ENCODE measurements at regions not wholly inside any gene's neighbourhood (a gene's known extent, or its start where the extent isn't known, plus 50 kb on each side); places are given as distances from the start of the nearest gene placed in this dataset.

GRCh38 chr2:234595829-234596228 lies 98.9 kb upstream of the ARL4C start:
- no peaks in the 10 kb centered on the region for H3K36me3 ChIP-seq (ENCODE audit: control insufficient read depth in 2 of 2, insufficient read depth in 1 of 2, low read length in 2 of 2)
- H3K4me1 ChIP-seq (ENCODE audit: control insufficient read depth, insufficient read depth, low read length): no peaks in the 10 kb centered on the region
- CTCF ChIA-PET: no interaction called here
- H3K9me3 ChIP-seq (ENCODE audit: control insufficient read depth, insufficient read depth, low read depth, low read length): no peaks in the 10 kb centered on the region
- no peak overlapping the region for H3K27ac ChIP-seq (ENCODE audit: extremely low read depth, low read depth, low read length)
- POLR2A ChIA-PET: no interaction called here
- TF ChIP-seq, protein P1, sequence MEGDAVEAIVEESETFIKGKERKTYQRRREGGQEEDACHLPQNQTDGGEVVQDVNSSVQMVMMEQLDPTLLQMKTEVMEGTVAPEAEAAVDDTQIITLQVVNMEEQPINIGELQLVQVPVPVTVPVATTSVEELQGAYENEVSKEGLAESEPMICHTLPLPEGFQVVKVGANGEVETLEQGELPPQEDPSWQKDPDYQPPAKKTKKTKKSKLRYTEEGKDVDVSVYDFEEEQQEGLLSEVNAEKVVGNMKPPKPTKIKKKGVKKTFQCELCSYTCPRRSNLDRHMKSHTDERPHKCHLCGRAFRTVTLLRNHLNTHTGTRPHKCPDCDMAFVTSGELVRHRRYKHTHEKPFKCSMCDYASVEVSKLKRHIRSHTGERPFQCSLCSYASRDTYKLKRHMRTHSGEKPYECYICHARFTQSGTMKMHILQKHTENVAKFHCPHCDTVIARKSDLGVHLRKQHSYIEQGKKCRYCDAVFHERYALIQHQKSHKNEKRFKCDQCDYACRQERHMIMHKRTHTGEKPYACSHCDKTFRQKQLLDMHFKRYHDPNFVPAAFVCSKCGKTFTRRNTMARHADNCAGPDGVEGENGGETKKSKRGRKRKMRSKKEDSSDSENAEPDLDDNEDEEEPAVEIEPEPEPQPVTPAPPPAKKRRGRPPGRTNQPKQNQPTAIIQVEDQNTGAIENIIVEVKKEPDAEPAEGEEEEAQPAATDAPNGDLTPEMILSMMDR (tag by site-specific recombination; IDR thresholded peaks at IDR 0.05): no peak
- TF ChIP-seq SALL2 (tag by site-specific recombination; IDR thresholded peaks at IDR 0.05; ENCODE audit: borderline replicate concordance) (no peak), ZNF202 (tag by site-specific recombination; IDR thresholded peaks at IDR 0.05; ENCODE audit: borderline replicate concordance) (no peak), ZNF175 (tag by site-specific recombination; IDR thresholded peaks at IDR 0.05) (no peak), ZNF530 (tag by site-specific recombination; IDR thresholded peaks at IDR 0.05; ENCODE audit: low read depth) (no peak), ZNF768 (tag by site-specific recombination; IDR thresholded peaks at IDR 0.05) (no peak), ZBTB1 (tag by site-specific recombination; IDR thresholded peaks at IDR 0.05) (no peak), ZNF280C (tag by site-specific recombination; IDR thresholded peaks at IDR 0.05) (no peak), ZNF2 (tag by site-specific recombination; IDR thresholded peaks at IDR 0.05) (no peak), ZNF114 (tag by site-specific recombination; IDR thresholded peaks at IDR 0.05) (no peak), ZNF221 (tag by site-specific recombination; IDR thresholded peaks at IDR 0.05; ENCODE audit: borderline replicate concordance) (no peak)
- TF ChIP-seq, protein P2, sequence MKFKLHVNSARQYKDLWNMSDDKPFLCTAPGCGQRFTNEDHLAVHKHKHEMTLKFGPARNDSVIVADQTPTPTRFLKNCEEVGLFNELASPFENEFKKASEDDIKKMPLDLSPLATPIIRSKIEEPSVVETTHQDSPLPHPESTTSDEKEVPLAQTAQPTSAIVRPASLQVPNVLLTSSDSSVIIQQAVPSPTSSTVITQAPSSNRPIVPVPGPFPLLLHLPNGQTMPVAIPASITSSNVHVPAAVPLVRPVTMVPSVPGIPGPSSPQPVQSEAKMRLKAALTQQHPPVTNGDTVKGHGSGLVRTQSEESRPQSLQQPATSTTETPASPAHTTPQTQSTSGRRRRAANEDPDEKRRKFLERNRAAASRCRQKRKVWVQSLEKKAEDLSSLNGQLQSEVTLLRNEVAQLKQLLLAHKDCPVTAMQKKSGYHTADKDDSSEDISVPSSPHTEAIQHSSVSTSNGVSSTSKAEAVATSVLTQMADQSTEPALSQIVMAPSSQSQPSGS (tag by site-specific recombination; IDR thresholded peaks at IDR 0.05; ENCODE audit: low read depth): no peak
- TF ChIP-seq, protein P3, sequence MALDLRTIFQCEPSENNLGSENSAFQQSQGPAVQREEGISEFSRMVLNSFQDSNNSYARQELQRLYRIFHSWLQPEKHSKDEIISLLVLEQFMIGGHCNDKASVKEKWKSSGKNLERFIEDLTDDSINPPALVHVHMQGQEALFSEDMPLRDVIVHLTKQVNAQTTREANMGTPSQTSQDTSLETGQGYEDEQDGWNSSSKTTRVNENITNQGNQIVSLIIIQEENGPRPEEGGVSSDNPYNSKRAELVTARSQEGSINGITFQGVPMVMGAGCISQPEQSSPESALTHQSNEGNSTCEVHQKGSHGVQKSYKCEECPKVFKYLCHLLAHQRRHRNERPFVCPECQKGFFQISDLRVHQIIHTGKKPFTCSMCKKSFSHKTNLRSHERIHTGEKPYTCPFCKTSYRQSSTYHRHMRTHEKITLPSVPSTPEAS (tag by site-specific recombination; IDR thresholded peaks at IDR 0.05): no peak
- no peak overlapping the region for H3K4me3 ChIP-seq (ENCODE audit: low read depth, low read length)

- H3K4me1 ChIP-seq (ENCODE audit: control insufficient read depth, insufficient read depth, low read length): no peaks in the 10 kb centered on the region
- H3K9me3 ChIP-seq (ENCODE audit: control insufficient read depth, insufficient read depth, low read depth, low read length): no peaks in the 10 kb centered on the region
- no peak overlapping the region for H3K4me3 ChIP-seq (ENCODE audit: low read depth, low read length)
- H3K36me3 ChIP-seq (ENCODE audit: control insufficient read depth in 2 of 2, insufficient read depth in 1 of 2, low read length in 2 of 2): no peaks in the 10 kb centered on the region
- ChIA-PET POLR2A (no interaction called here), CTCF (interaction anchor here (0.9 to 2.0 kb wide), 4 partner anchors 9 to 248 kb away, joined by 3 to 8 read pairs (median 4); no protein-coding TSS in a partner anchor)
- no peak overlapping the region for H3K27ac ChIP-seq (ENCODE audit: extremely low read depth, low read depth, low read length)
- TF ChIP-seq ZNF391 (tag by site-specific recombination; IDR thresholded peaks at IDR 0.05; ENCODE audit: borderline replicate concordance, low read depth) (no peak), ZBTB7A (tag by site-specific recombination; IDR thresholded peaks at IDR 0.05; ENCODE audit: low read depth) (no peak), MZF1 (tag by site-specific recombination; IDR thresholded peaks at IDR 0.05; ENCODE audit: borderline replicate concordance) (no peak), ZFP37 (tag by site-specific recombination; IDR thresholded peaks at IDR 0.05) (no peak), ZNF621 (tag by site-specific recombination; IDR thresholded peaks at IDR 0.05) (no peak), ZNF26 (tag by site-specific recombination; IDR thresholded peaks at IDR 0.05) (no peak), KLF16 (tag by site-specific recombination; IDR thresholded peaks at IDR 0.05) (no peak), BCL6B (tag by site-specific recombination; IDR thresholded peaks at IDR 0.05) (no peak), ZNF529 (tag by site-specific recombination; IDR thresholded peaks at IDR 0.05; ENCODE audit: insufficient replicate concordance) (no peak)
- TF ChIP-seq, protein P4, sequence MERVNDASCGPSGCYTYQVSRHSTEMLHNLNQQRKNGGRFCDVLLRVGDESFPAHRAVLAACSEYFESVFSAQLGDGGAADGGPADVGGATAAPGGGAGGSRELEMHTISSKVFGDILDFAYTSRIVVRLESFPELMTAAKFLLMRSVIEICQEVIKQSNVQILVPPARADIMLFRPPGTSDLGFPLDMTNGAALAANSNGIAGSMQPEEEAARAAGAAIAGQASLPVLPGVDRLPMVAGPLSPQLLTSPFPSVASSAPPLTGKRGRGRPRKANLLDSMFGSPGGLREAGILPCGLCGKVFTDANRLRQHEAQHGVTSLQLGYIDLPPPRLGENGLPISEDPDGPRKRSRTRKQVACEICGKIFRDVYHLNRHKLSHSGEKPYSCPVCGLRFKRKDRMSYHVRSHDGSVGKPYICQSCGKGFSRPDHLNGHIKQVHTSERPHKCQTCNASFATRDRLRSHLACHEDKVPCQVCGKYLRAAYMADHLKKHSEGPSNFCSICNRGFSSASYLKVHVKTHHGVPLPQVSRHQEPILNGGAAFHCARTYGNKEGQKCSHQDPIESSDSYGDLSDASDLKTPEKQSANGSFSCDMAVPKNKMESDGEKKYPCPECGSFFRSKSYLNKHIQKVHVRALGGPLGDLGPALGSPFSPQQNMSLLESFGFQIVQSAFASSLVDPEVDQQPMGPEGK (tag by site-specific recombination; IDR thresholded peaks at IDR 0.05): no peak
Measured at GRCh38 chr2:234594715-234595114, 97.8 kb upstream of the ARL4C start.

Measured in HEK293 (cell line).